ENCODE measurements at regions not wholly inside any gene's neighbourhood (a gene's known extent, or its start where the extent isn't known, plus 50 kb on each side); places are given as distances from the start of the nearest gene placed in this dataset.

GRCh38 chrX:1026263-1027015 lies 186.0 kb downstream of the CRLF2 start:
- no peak for TF ChIP-seq CTCF (IDR thresholded peaks at IDR 0.05)
- TF ChIP-seq POLR2AphosphoS5 (IDR thresholded peaks at IDR 0.05) = no peak
